ENCODE measurements at regions not wholly inside any gene's neighbourhood (a gene's known extent, or its start where the extent isn't known, plus 50 kb on each side); places are given as distances from the start of the nearest gene placed in this dataset.
"Not testable (repeated sequence)": the region's sequence is repeated elsewhere in the genome, so short reads cannot be mapped to it uniquely, and the experiment has no call there.

DNA sequence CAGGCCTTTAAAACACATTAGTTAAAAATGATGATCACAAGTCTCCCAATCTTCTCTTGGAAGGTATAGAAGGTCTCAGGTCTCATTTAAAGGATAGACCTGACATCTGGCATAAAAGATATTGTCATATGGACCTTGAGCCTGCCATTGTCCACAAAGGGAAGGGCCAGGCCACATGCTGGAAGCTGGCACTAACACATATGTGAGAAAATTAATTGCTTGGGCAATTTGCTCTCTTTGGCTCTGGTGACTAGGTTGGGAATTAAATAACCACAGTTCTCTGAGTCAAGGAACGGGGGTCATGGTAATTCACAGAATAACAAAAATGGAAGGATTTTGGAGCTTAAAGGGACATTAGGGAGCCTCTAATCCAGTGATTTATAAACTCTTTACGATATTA, 727.3 kb downstream of the BCL11A start (continued):
- TF ChIP-seq, protein P1, sequence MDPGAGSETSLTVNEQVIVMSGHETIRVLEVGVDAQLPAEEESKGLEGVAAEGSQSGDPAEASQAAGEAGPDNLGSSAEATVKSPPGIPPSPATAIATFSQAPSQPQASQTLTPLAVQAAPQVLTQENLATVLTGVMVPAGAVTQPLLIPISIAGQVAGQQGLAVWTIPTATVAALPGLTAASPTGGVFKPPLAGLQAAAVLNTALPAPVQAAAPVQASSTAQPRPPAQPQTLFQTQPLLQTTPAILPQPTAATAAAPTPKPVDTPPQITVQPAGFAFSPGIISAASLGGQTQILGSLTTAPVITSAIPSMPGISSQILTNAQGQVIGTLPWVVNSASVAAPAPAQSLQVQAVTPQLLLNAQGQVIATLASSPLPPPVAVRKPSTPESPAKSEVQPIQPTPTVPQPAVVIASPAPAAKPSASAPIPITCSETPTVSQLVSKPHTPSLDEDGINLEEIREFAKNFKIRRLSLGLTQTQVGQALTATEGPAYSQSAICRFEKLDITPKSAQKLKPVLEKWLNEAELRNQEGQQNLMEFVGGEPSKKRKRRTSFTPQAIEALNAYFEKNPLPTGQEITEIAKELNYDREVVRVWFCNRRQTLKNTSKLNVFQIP (CRISPR knock-in tag; IDR thresholded peaks at IDR 0.05; ENCODE audit: borderline replicate concordance, low read depth) = no peak
- TF ChIP-seq ZFP30 (CRISPR knock-in tag; IDR thresholded peaks at IDR 0.05) = no peak
- TF ChIP-seq TOX (CRISPR knock-in tag; IDR thresholded peaks at IDR 0.05; ENCODE audit: borderline replicate concordance) = no peak
- no peak for TF ChIP-seq SNAI2 (CRISPR knock-in tag; IDR thresholded peaks at IDR 0.05)
- TF ChIP-seq ZFP3 (CRISPR knock-in tag; IDR thresholded peaks at IDR 0.05) = no peak

DNA sequence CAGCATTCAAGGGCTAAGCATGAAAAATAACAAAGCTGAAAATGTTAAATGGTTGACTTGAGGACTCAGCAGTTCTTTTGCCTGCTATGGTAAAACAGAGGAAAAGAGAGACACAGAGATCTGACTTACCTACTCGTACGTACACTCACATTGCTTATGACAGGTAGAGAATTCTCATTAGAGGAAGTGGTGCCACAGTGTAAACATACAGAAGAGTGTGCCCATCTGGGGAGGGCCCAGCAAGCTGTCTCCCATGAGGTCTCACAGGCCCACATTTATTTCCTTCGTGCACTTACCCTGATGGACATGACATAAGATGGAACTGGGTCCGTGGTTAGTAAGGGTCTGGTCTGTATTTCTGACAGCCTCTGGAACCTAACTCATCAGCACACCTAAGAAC, 729.1 kb downstream of the BCL11A start:
- no peak for TF ChIP-seq ZNF565 (CRISPR knock-in tag; conservative IDR thresholded peaks at IDR 0.05; ENCODE audit: low read depth)
- TF ChIP-seq ZFP30 (CRISPR knock-in tag; IDR thresholded peaks at IDR 0.05) = no peak
- TF ChIP-seq, protein P2, sequence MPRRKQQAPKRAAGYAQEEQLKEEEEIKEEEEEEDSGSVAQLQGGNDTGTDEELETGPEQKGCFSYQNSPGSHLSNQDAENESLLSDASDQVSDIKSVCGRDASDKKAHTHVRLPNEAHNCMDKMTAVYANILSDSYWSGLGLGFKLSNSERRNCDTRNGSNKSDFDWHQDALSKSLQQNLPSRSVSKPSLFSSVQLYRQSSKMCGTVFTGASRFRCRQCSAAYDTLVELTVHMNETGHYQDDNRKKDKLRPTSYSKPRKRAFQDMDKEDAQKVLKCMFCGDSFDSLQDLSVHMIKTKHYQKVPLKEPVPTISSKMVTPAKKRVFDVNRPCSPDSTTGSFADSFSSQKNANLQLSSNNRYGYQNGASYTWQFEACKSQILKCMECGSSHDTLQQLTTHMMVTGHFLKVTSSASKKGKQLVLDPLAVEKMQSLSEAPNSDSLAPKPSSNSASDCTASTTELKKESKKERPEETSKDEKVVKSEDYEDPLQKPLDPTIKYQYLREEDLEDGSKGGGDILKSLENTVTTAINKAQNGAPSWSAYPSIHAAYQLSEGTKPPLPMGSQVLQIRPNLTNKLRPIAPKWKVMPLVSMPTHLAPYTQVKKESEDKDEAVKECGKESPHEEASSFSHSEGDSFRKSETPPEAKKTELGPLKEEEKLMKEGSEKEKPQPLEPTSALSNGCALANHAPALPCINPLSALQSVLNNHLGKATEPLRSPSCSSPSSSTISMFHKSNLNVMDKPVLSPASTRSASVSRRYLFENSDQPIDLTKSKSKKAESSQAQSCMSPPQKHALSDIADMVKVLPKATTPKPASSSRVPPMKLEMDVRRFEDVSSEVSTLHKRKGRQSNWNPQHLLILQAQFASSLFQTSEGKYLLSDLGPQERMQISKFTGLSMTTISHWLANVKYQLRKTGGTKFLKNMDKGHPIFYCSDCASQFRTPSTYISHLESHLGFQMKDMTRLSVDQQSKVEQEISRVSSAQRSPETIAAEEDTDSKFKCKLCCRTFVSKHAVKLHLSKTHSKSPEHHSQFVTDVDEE (CRISPR knock-in tag; IDR thresholded peaks at IDR 0.05) = no peak
- TF ChIP-seq BACH2 (CRISPR knock-in tag; IDR thresholded peaks at IDR 0.05; ENCODE audit: borderline replicate concordance) = no peak
- TF ChIP-seq ZNF8 (CRISPR knock-in tag; IDR thresholded peaks at IDR 0.05) = no peak
- TF ChIP-seq, protein P3, sequence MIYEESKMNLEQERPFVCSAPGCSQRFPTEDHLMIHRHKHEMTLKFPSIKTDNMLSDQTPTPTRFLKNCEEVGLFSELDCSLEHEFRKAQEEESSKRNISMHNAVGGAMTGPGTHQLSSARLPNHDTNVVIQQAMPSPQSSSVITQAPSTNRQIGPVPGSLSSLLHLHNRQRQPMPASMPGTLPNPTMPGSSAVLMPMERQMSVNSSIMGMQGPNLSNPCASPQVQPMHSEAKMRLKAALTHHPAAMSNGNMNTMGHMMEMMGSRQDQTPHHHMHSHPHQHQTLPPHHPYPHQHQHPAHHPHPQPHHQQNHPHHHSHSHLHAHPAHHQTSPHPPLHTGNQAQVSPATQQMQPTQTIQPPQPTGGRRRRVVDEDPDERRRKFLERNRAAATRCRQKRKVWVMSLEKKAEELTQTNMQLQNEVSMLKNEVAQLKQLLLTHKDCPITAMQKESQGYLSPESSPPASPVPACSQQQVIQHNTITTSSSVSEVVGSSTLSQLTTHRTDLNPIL (CRISPR knock-in tag; IDR thresholded peaks at IDR 0.05; ENCODE audit: low read depth) = no peak
- no peak for TF ChIP-seq CSDC2 (CRISPR knock-in tag; IDR thresholded peaks at IDR 0.05)
- TF ChIP-seq ZNF70 (CRISPR knock-in tag; IDR thresholded peaks at IDR 0.05) = no peak
- no peak for TF ChIP-seq SNAI2 (CRISPR knock-in tag; IDR thresholded peaks at IDR 0.05)
- TF ChIP-seq ZC3H10 (CRISPR knock-in tag; IDR thresholded peaks at IDR 0.05) = no peak
- no peak for ATAC-seq

DNA sequence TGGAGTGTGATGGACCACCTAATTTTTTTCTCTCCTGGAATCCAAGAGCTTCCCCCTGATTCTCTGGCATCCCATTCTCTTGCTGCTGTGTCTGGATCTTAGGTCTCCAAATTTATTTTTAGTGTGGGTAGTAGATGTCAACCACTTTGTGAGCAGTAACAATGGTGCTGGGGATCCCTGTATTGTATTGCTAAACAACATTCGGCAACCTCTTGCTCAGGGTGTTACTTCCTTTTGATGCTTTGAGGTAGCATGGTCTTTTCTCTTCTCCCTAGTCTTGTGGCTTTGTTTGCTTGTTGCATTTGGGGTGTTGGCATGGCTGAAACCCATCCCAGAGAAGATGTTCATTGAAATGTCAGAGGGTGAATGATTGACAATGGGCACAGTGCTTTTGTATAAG, 737.4 kb downstream of the BCL11A start:
- ATAC-seq = no peak
- TF ChIP-seq BACH2 (CRISPR knock-in tag; IDR thresholded peaks at IDR 0.05; ENCODE audit: borderline replicate concordance) = no peak
- TF ChIP-seq, protein P4, sequence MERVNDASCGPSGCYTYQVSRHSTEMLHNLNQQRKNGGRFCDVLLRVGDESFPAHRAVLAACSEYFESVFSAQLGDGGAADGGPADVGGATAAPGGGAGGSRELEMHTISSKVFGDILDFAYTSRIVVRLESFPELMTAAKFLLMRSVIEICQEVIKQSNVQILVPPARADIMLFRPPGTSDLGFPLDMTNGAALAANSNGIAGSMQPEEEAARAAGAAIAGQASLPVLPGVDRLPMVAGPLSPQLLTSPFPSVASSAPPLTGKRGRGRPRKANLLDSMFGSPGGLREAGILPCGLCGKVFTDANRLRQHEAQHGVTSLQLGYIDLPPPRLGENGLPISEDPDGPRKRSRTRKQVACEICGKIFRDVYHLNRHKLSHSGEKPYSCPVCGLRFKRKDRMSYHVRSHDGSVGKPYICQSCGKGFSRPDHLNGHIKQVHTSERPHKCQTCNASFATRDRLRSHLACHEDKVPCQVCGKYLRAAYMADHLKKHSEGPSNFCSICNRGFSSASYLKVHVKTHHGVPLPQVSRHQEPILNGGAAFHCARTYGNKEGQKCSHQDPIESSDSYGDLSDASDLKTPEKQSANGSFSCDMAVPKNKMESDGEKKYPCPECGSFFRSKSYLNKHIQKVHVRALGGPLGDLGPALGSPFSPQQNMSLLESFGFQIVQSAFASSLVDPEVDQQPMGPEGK (CRISPR knock-in tag; IDR thresholded peaks at IDR 0.05; ENCODE audit: borderline replicate concordance) = no peak
- TF ChIP-seq, protein P5, sequence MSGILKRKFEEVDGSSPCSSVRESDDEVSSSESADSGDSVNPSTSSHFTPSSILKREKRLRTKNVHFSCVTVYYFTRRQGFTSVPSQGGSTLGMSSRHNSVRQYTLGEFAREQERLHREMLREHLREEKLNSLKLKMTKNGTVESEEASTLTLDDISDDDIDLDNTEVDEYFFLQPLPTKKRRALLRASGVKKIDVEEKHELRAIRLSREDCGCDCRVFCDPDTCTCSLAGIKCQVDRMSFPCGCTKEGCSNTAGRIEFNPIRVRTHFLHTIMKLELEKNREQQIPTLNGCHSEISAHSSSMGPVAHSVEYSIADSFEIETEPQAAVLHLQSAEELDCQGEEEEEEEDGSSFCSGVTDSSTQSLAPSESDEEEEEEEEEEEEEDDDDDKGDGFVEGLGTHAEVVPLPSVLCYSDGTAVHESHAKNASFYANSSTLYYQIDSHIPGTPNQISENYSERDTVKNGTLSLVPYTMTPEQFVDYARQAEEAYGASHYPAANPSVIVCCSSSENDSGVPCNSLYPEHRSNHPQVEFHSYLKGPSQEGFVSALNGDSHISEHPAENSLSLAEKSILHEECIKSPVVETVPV (CRISPR knock-in tag; IDR thresholded peaks at IDR 0.05) = no peak
- no peak for TF ChIP-seq ARNTL (CRISPR knock-in tag; IDR thresholded peaks at IDR 0.05; ENCODE audit: borderline replicate concordance, low read depth)
- no peak for TF ChIP-seq ZFP3 (CRISPR knock-in tag; IDR thresholded peaks at IDR 0.05)
- TF ChIP-seq, protein P1 (CRISPR knock-in tag; IDR thresholded peaks at IDR 0.05; ENCODE audit: borderline replicate concordance, low read depth) = no peak
- no peak for TF ChIP-seq ZNF8 (CRISPR knock-in tag; IDR thresholded peaks at IDR 0.05)
- TF ChIP-seq OSR1 (CRISPR knock-in tag; IDR thresholded peaks at IDR 0.05) = no peak
- TF ChIP-seq CSDC2 (CRISPR knock-in tag; IDR thresholded peaks at IDR 0.05) = no peak
- TF ChIP-seq ZNF70 (CRISPR knock-in tag; IDR thresholded peaks at IDR 0.05) = no peak

DNA sequence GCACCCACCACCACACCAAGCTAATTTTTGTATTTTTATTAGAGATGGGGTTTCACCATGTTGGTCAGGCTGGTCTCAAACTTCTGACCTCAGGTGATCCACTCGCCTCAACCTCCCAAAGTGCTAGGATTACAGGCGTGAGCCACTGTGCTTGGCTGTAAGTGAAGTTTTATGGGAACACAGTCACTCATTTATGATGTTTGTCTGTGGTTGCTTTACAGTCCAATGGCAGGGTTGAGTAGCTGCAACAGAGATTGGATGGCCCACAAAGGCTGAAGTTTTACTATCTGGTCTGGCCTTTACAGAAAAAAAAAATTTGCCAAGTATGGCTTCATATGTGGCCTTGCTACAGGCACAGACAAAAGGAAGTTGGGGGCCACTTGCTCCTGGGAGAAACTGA, 743.2 kb downstream of the BCL11A start:
- not testable (repeated sequence) for ATAC-seq
